ENCODE measurements at regions not wholly inside any gene's neighbourhood (a gene's known extent, or its start where the extent isn't known, plus 50 kb on each side); places are given as distances from the start of the nearest gene placed in this dataset.

- TF ChIP-seq CTCF (IDR thresholded peaks at IDR 0.05; ENCODE audit: insufficient read depth, low read length, poor library complexity, severe bottlenecking) (no peak), EZH2phosphoT487 (conservative IDR thresholded peaks at IDR 0.05; ENCODE audit: low read length) (no peak)
Observed at GRCh38 chr1:199688133-199688676, 339.3 kb upstream of the NR5A2 start.
